ENCODE measurements at regions not wholly inside any gene's neighbourhood (a gene's known extent, or its start where the extent isn't known, plus 50 kb on each side); places are given as distances from the start of the nearest gene placed in this dataset.

GRCh38 chr3:193998628-193999195 lies 137.2 kb upstream of the HES1 start:
- 91% methylated on average over 8 of the region's 12 CpGs for WGBS (ENCODE audit: insufficient coverage)
- peaks cover 0 to 10% of the 10 kb centered on the region in 2 experiments for H3K4me1 ChIP-seq (ENCODE audit: control insufficient read depth in 1 of 2, extremely low read depth in 1 of 2, insufficient read depth in 2 of 2, low read length in 2 of 2)
- CTCF ChIA-PET, result no interaction called here

GRCh38 chr3:194000100-194000499 lies 135.8 kb upstream of the HES1 start:
- CTCF ChIA-PET, result no interaction called here
- Histone ChIP-seq H3K4me3 (ENCODE audit: control insufficient read depth in 1 of 2, extremely low read depth in 1 of 2, low read length in 1 of 2) (no peak overlapping the region), H3K27ac (ENCODE audit: low read length) (no peak overlapping the region), H3K9me3 (no peaks in the 10 kb centered on the region), H3K4me1 (ENCODE audit: control insufficient read depth in 1 of 2, extremely low read depth in 1 of 2, insufficient read depth in 2 of 2, low read length in 2 of 2) (peaks cover 0 to 10% of the 10 kb centered on the region in 2 experiments), H3K36me3 (ENCODE audit: control insufficient read depth in 2 of 2, extremely low read depth in 1 of 2, insufficient read depth in 1 of 2, low read length in 1 of 2) (no peaks in the 10 kb centered on the region), H3K27me3 (replicated peaks in 1 of 2; ENCODE audit: control insufficient read depth in 2 of 2, extremely low read depth in 1 of 2, insufficient read depth in 2 of 2, low read length in 1 of 2) (peaks cover 0 to 41% of the 10 kb centered on the region in 2 experiments)
- POLR2A ChIA-PET, result interaction anchor here in 1 of 2 donors (0.6 kb wide), 1 partner anchor 22 kb away, joined by 3 read pairs; no protein-coding TSS in a partner anchor
- H3K36me3 Mint-ChIP-seq, result no peaks in the 10 kb centered on the region
- peaks cover 11 to 12% (median 11%) of the 10 kb centered on the region in 3 donors for H3K4me1 Mint-ChIP-seq
- H3K27ac Mint-ChIP-seq, result no peak overlapping the region
- H3K27me3 Mint-ChIP-seq, result peaks cover 25 to 42% of the 10 kb centered on the region in 2 donors
- no peak for ATAC-seq (replicated peaks in 1 of 4)
- H3K9me3 Mint-ChIP-seq, result no peaks in the 10 kb centered on the region
- no peak for DNase-seq
- no peak overlapping the region for H3K4me3 Mint-ChIP-seq
- WGBS (ENCODE audit: insufficient coverage), result 100% methylated on average over 1 of the region's 4 CpGs

More at GRCh38 chr3:193998628-193999195, 137.2 kb upstream of the HES1 start:
- H3K36me3 Mint-ChIP-seq, result no peaks in the 10 kb centered on the region
- peaks cover 24 to 38% of the 10 kb centered on the region in 2 donors for H3K27me3 Mint-ChIP-seq
- no peaks in the 10 kb centered on the region for H3K9me3 Mint-ChIP-seq
- no peak for ATAC-seq (replicated peaks in 1 of 4)
- Histone ChIP-seq H3K27me3 (replicated peaks in 1 of 2; ENCODE audit: control insufficient read depth in 2 of 2, extremely low read depth in 1 of 2, insufficient read depth in 2 of 2, low read length in 1 of 2) (peaks cover 0 to 33% of the 10 kb centered on the region in 2 experiments), H3K4me3 (ENCODE audit: control insufficient read depth in 1 of 2, extremely low read depth in 1 of 2, low read length in 1 of 2) (no peak overlapping the region), H3K9me3 (no peaks in the 10 kb centered on the region), H3K36me3 (ENCODE audit: control insufficient read depth in 2 of 2, extremely low read depth in 1 of 2, insufficient read depth in 1 of 2, low read length in 1 of 2) (no peaks in the 10 kb centered on the region), H3K27ac (ENCODE audit: low read length) (no peak overlapping the region)
- no peak overlapping the region for H3K4me3 Mint-ChIP-seq
- POLR2A ChIA-PET, result no interaction called here
- DNase-seq, result no peak
- peaks cover 9 to 11% (median 10%) of the 10 kb centered on the region in 3 donors for H3K4me1 Mint-ChIP-seq
- no peak overlapping the region for H3K27ac Mint-ChIP-seq

GRCh38 chr3:194000712-194001111 lies 135.2 kb upstream of the HES1 start:
- WGBS (ENCODE audit: insufficient coverage), result 33% methylated on average over 1 of the region's 4 CpGs
- Mint-ChIP-seq H3K4me1 (peaks cover 11 to 12% (median 11%) of the 10 kb centered on the region in 3 donors), H3K27ac (no peak overlapping the region), H3K36me3 (no peaks in the 10 kb centered on the region), H3K27me3 (peaks cover 25 to 47% of the 10 kb centered on the region in 2 donors), H3K9me3 (no peaks in the 10 kb centered on the region), H3K4me3 (no peak overlapping the region)
- ATAC-seq (replicated peaks in 1 of 4) (no peak), DNase-seq (no peak)
- ChIA-PET POLR2A (interaction anchor here in 1 of 2 donors (0.6 kb wide), 1 partner anchor 21 kb away, joined by 3 read pairs; no protein-coding TSS in a partner anchor), CTCF (no interaction called here)
- peaks cover 0 to 38% of the 10 kb centered on the region in 2 experiments for H3K27me3 ChIP-seq (replicated peaks in 1 of 2; ENCODE audit: control insufficient read depth in 2 of 2, extremely low read depth in 1 of 2, insufficient read depth in 2 of 2, low read length in 1 of 2)
- H3K9me3 ChIP-seq, result no peaks in the 10 kb centered on the region
- H3K4me1 ChIP-seq (ENCODE audit: control insufficient read depth in 1 of 2, extremely low read depth in 1 of 2, insufficient read depth in 2 of 2, low read length in 2 of 2), result peaks cover 0 to 10% of the 10 kb centered on the region in 2 experiments
- H3K4me3 ChIP-seq (ENCODE audit: control insufficient read depth in 1 of 2, extremely low read depth in 1 of 2, low read length in 1 of 2), result no peak overlapping the region
- H3K27ac ChIP-seq (ENCODE audit: low read length), result no peak overlapping the region
- no peaks in the 10 kb centered on the region for H3K36me3 ChIP-seq (ENCODE audit: control insufficient read depth in 2 of 2, extremely low read depth in 1 of 2, insufficient read depth in 1 of 2, low read length in 1 of 2)

- DNase-seq (peak in 2 of 35 experiments; percentile 15), ATAC-seq (replicated peaks in 1 of 4) (peak in 1 of 4 experiments; percentile 74)
- Mint-ChIP-seq H3K4me3 (peak overlapping the region in 1 of 3 donors; percentile 54), H3K27ac (no peak overlapping the region), H3K27me3 (peaks cover 23 to 46% of the 10 kb centered on the region in 2 donors), H3K4me1 (peaks cover 11 to 12% (median 11%) of the 10 kb centered on the region in 3 donors), H3K36me3 (no peaks in the 10 kb centered on the region), H3K9me3 (no peaks in the 10 kb centered on the region)
- WGBS (ENCODE audit: insufficient coverage), result 93% methylated on average over 10 of the region's 20 CpGs
- CTCF ChIA-PET, result no interaction called here
- H3K27me3 ChIP-seq (replicated peaks in 1 of 2; ENCODE audit: control insufficient read depth in 2 of 2, extremely low read depth in 1 of 2, insufficient read depth in 2 of 2, low read length in 1 of 2), result peaks cover 0 to 31% of the 10 kb centered on the region in 2 experiments
- no peak overlapping the region for H3K27ac ChIP-seq (ENCODE audit: low read length)
- no peaks in the 10 kb centered on the region for H3K36me3 ChIP-seq (ENCODE audit: control insufficient read depth in 2 of 2, extremely low read depth in 1 of 2, insufficient read depth in 1 of 2, low read length in 1 of 2)
- no peaks in the 10 kb centered on the region for H3K9me3 ChIP-seq
- H3K4me3 ChIP-seq (ENCODE audit: control insufficient read depth in 1 of 2, extremely low read depth in 1 of 2, low read length in 1 of 2), result no peak overlapping the region
- H3K4me1 ChIP-seq (ENCODE audit: control insufficient read depth in 1 of 2, extremely low read depth in 1 of 2, insufficient read depth in 2 of 2, low read length in 2 of 2), result peaks cover 0 to 10% of the 10 kb centered on the region in 2 experiments
- POLR2A ChIA-PET, result interaction anchor here in 1 of 2 donors (0.6 kb wide), 1 partner anchor 138 kb away, joined by 6 read pairs; no protein-coding TSS in a partner anchor
Observed at GRCh38 chr3:194001728-194002459, 134.1 kb upstream of the HES1 start.

- Mint-ChIP-seq H3K4me1 (peaks cover 11 to 12% (median 11%) of the 10 kb centered on the region in 3 donors), H3K9me3 (no peaks in the 10 kb centered on the region), H3K4me3 (peak overlapping the region in 2 of 3 donors; percentile 45 to 71), H3K27ac (no peak overlapping the region), H3K36me3 (no peaks in the 10 kb centered on the region), H3K27me3 (peaks cover 22 to 49% of the 10 kb centered on the region in 2 donors)
- no peaks in the 10 kb centered on the region for H3K36me3 ChIP-seq (ENCODE audit: control insufficient read depth in 2 of 2, extremely low read depth in 1 of 2, insufficient read depth in 1 of 2, low read length in 1 of 2)
- POLR2A ChIA-PET, result no interaction called here
- peak overlapping the region in 1 of 2 donors; percentile 61 for H3K4me3 ChIP-seq (ENCODE audit: control insufficient read depth in 1 of 2, extremely low read depth in 1 of 2, low read length in 1 of 2)
- WGBS (ENCODE audit: insufficient coverage), result 19% methylated on average over 56 of the region's 58 CpGs
- peaks cover 0 to 10% of the 10 kb centered on the region in 2 experiments for H3K4me1 ChIP-seq (ENCODE audit: control insufficient read depth in 1 of 2, extremely low read depth in 1 of 2, insufficient read depth in 2 of 2, low read length in 2 of 2)
- CTCF ChIA-PET, result interaction anchor here in 1 of 2 donors (0.6 kb wide), 1 partner anchor 104 kb away, joined by 6 read pairs; no protein-coding TSS in a partner anchor
- H3K27me3 ChIP-seq (replicated peaks in 1 of 2; ENCODE audit: control insufficient read depth in 2 of 2, extremely low read depth in 1 of 2, insufficient read depth in 2 of 2, low read length in 1 of 2), result peaks cover 0 to 37% of the 10 kb centered on the region in 2 experiments
- no peaks in the 10 kb centered on the region for H3K9me3 ChIP-seq
- ATAC-seq (replicated peaks in 1 of 4) (peak; percentile 37 to 57 (median 54)), DNase-seq (peak in 6 of 35 experiments; percentile 3 to 37 (median 6))
- H3K27ac ChIP-seq (ENCODE audit: low read length), result no peak overlapping the region
Observed at GRCh38 chr3:194003114-194004057, 132.6 kb upstream of the HES1 start.
